Upper lobe of left lung (tissue), 6 donors: ENCODE measurements at regions not wholly inside any gene's neighbourhood (a gene's known extent, or its start where the extent isn't known, plus 50 kb on each side); places are given as distances from the start of the nearest gene placed in this dataset.
A peak's percentile ranks its signal among the peaks of the same experiment; 100 is the strongest.

Experiments used
- ATAC-seq, 2 donors: fragments of 200-7000 bp; cut with Tn5 transposase; one replicate each; pipeline ENCODE4 v1.9.1; 2022; ENCODE audit warnings: mild to moderate bottlenecking in 2 of 2, moderate library complexity in 2 of 2; ENCODE audit not compliant: low FRiP score in 2 of 2
- DNase-seq, 2 donors: peaks; one replicate each; pipeline ENCODE4 v3.0.0-alpha.2; 2019 to 2020
- H3K27ac ChIP-seq, 4 donors: fragments of 200-600 bp; sonication (generic); one replicate each; pipeline ENCODE4 v1.5.1; 2016 to 2019
- H3K27me3 ChIP-seq, 4 donors: fragments of 200-600 bp; sonication (generic); one replicate each; pipeline ENCODE4 v1.5.1; 2017 to 2019
- H3K36me3 ChIP-seq, 4 donors: fragments of 200-600 bp; sonication (generic); one replicate each; pipeline ENCODE4 v1.5.1; 2016 to 2019
- H3K4me1 ChIP-seq, 4 donors: fragments of 200-600 bp; sonication (generic); one replicate each; pipeline ENCODE4 v1.5.1; 2018 to 2019
- H3K4me3 ChIP-seq, 4 donors: fragments of 200-600 bp; sonication (generic); one replicate each; pipeline ENCODE4 v1.5.1; 2017 to 2019; ENCODE audit warnings: mild to moderate bottlenecking in 2 of 4, moderate library complexity in 1 of 4
- H3K9me3 ChIP-seq, 4 donors: fragments of 200-600 bp; sonication (generic); one replicate each; pipeline ENCODE4 v1.5.1; 2018 to 2019
- EP300 ChIP-seq, 4 donors: sonication (generic); formaldehyde crosslinking; IDR thresholded peaks; one replicate each; pipeline ENCODE4 v1.5.1; 2017; ENCODE audit warnings: antibody characterized with exemption in 4 of 4, control low read depth in 2 of 4
- POLR2A ChIP-seq, 4 donors: fragments of 450-650 bp; IDR thresholded peaks; one replicate each; pipeline ENCODE4 v1.5.1; 2016 to 2017; ENCODE audit warnings: antibody characterized with exemption in 4 of 4, mild to moderate bottlenecking in 2 of 4
- POLR2AphosphoS5 ChIP-seq, 2 donors: sonication (generic); formaldehyde crosslinking; IDR thresholded peaks; one replicate each; pipeline ENCODE4 v1.5.1; 2017; ENCODE audit warnings: antibody characterized with exemption in 2 of 2
- WGBS, 2 donors: methylation state at CpG; one replicate each; pipeline ENCODE4 v1.1.5; 2017 to 2018; 5-methylcytosine and 5-hydroxymethylcytosine counted together
- TF ChIP-seq, protein P1 (sequence below), 6 experiments: fragments of 450-650 bp in 4 of 6; fragments of 200-600 bp in 2 of 6; sonication (generic) in 2 of 6; IDR thresholded peaks; one replicate each; pipeline ENCODE4 v1.5.1; 2016 to 2019; ENCODE audit warnings: antibody characterized with exemption in 6 of 6
- donor health status: DM: no; HTN: no; CAD: no; lungs with moderate emphysema.
- donor health status: DM: no; HTN: yes; CAD: no; lungs with severe emphysema.

DNA sequence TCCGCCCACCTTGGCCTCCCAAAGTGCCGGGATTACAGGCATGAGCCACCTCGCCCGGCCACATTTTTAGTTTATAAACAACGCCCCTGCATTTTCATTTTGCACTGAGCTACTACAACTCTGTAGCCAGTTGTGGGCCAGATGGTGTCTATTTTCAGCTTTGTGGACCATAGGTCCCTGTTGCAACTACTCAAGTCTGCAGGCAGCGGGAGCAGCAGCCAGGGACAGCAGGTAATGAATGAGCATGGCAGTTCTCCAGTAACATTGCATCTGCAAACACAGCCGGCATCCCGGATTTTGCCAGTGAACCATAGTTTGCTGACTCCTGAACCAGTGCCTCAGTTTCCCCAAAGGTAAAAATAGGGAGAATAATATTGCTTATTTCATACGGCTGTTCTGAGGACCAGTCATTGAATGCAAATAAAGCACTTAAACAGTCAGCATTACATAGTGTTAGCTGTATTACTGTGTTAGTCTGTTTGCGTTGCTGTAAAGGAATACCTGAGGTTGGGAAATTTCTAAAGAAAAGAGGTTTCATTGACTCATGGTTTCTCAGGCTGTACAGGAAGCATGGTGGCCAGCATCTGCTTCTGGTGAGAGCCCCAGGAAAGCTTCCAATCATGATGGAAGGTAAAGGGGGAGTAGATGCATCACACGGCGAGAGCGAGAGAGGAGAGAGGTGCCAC, 65.5 kb upstream of the SLC45A1 start:
- no peak for ATAC-seq
- DNase-seq: peak in 1 of 2 donors; percentile 43
- 78 to 82% methylated on average over 13 of the region's 13 CpGs for WGBS, 2 donors
- TF ChIP-seq POLR2A (IDR thresholded peaks at IDR 0.05): no peak
- no peak for TF ChIP-seq POLR2AphosphoS5 (IDR thresholded peaks at IDR 0.05)
- TF ChIP-seq EP300 (IDR thresholded peaks at IDR 0.05): no peak
- TF ChIP-seq, protein P1, sequence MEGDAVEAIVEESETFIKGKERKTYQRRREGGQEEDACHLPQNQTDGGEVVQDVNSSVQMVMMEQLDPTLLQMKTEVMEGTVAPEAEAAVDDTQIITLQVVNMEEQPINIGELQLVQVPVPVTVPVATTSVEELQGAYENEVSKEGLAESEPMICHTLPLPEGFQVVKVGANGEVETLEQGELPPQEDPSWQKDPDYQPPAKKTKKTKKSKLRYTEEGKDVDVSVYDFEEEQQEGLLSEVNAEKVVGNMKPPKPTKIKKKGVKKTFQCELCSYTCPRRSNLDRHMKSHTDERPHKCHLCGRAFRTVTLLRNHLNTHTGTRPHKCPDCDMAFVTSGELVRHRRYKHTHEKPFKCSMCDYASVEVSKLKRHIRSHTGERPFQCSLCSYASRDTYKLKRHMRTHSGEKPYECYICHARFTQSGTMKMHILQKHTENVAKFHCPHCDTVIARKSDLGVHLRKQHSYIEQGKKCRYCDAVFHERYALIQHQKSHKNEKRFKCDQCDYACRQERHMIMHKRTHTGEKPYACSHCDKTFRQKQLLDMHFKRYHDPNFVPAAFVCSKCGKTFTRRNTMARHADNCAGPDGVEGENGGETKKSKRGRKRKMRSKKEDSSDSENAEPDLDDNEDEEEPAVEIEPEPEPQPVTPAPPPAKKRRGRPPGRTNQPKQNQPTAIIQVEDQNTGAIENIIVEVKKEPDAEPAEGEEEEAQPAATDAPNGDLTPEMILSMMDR (IDR thresholded peaks at IDR 0.05): no peak
- Histone ChIP-seq H3K4me3 (no peak overlapping the region), H3K9me3 (no peaks in the 10 kb centered on the region), H3K27ac (peak overlapping the region in 3 of 4 donors; percentile 60 to 71 (median 70)), H3K27me3 (no peaks in the 10 kb centered on the region), H3K4me1 (no peaks in the 10 kb centered on the region), H3K36me3 (no peaks in the 10 kb centered on the region)

DNA sequence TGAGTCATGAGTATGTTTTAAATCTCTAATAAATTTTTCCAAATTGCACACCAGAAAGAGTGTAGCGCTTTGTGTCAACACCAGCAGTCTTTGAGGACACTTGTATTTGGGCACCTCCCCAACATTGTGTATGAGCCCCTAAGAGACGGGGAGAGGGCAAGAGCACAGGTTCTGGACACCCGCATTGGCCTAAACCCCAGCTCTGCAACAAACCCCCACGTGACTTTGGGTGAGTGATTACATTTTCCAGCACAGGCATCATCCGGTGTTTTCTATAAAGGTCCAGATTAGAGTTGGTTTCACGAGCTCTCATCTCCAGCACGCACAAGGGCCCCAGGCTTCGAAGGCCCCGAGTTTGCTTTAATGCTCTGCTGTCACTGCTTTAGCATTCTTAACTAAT, 66.3 kb upstream of the SLC45A1 start:
- H3K36me3 ChIP-seq: no peaks in the 10 kb centered on the region
- peak; percentile 49 to 80 for ATAC-seq

DNA sequence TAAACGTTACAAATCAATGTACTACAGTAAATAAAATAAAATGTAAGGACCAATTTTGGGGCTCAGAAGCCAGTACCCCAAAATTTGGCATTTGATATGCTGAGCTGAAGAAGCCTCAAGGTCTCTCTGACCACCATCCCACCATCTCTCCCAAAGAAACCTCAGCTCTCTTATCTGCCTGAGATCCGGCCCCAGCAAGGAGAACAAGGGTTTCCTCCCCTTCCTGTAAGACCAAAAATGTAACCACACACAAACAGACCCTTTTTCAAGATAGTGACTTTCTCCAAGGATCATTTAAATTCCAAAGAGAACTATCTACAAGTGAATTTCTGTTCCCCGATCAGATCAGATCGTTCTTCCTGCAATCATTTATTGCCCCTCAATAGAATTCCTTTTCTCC, 68.1 kb upstream of the SLC45A1 start:
- Histone ChIP-seq H3K4me3 (no peak overlapping the region), H3K36me3 (no peaks in the 10 kb centered on the region), H3K9me3 (no peaks in the 10 kb centered on the region), H3K27me3 (no peaks in the 10 kb centered on the region), H3K27ac (no peak overlapping the region), H3K4me1 (no peaks in the 10 kb centered on the region)
- 44 to 58% methylated on average over 4 of the region's 4 CpGs for WGBS, 2 donors
- ATAC-seq (no peak), DNase-seq (no peak)
- no peak for TF ChIP-seq EP300 (IDR thresholded peaks at IDR 0.05)
- no peak for TF ChIP-seq POLR2A (IDR thresholded peaks at IDR 0.05)
- TF ChIP-seq, protein P1 (IDR thresholded peaks at IDR 0.05): no peak
- no peak for TF ChIP-seq POLR2AphosphoS5 (IDR thresholded peaks at IDR 0.05)

More for the DNA sequence above, 66.3 kb upstream of the SLC45A1 start:
- Histone ChIP-seq H3K4me1 (no peaks in the 10 kb centered on the region), H3K27me3 (no peaks in the 10 kb centered on the region), H3K4me3 (no peak overlapping the region), H3K9me3 (no peaks in the 10 kb centered on the region), H3K27ac (peak overlapping the region; percentile 60 to 72 (median 66))
- WGBS, 2 donors: 62 to 77% methylated on average over 9 of the region's 9 CpGs
- DNase-seq: peak in 1 of 2 donors; percentile 86
- TF ChIP-seq POLR2AphosphoS5 (IDR thresholded peaks at IDR 0.05) (peak in 1 of 2 donors; percentile 26), EP300 (IDR thresholded peaks at IDR 0.05) (peak in 1 of 4 donors; percentile 60), POLR2A (IDR thresholded peaks at IDR 0.05) (peak in 1 of 4 donors; percentile 41)
- TF ChIP-seq, protein P1 (IDR thresholded peaks at IDR 0.05): no peak

DNA sequence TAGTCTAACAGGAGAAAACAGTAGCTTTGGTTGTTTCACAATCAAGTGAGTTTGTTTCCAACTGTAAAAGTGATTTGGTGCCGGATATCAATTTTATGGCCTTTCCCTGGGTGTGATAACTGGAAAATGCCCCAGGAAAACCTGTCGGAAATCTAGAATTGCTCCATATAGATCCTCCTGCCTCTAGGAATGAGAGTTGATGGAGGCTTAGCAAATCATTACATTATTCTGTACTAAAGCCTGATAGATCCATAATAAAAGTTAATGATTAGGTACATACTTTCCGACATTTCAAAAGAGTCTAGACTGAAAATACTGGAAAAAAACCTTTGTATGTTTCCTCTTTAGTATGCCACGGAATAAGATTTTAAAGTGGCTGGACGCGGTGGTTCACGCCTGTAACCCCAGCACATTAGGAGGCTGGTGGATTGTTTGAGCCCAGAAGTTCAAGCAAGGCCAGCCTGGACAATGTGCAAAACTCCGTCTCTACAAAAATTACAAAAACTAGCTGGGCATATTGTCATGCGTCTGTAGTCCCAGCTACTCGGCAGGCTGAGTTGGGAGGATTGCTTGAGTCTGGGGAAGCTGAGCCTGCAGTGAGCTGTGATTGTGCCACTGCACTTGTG, 70.0 kb upstream of the SLC45A1 start:
- Histone ChIP-seq H3K4me1 (no peaks in the 10 kb centered on the region), H3K36me3 (no peaks in the 10 kb centered on the region), H3K4me3 (no peak overlapping the region), H3K9me3 (no peaks in the 10 kb centered on the region), H3K27me3 (no peaks in the 10 kb centered on the region), H3K27ac (no peak overlapping the region)
- WGBS, 2 donors: 84 to 91% methylated on average over 10 of the region's 10 CpGs
- no peak for ATAC-seq
- no peak for DNase-seq
- TF ChIP-seq EP300 (IDR thresholded peaks at IDR 0.05): no peak
- TF ChIP-seq POLR2A (IDR thresholded peaks at IDR 0.05): no peak

DNA sequence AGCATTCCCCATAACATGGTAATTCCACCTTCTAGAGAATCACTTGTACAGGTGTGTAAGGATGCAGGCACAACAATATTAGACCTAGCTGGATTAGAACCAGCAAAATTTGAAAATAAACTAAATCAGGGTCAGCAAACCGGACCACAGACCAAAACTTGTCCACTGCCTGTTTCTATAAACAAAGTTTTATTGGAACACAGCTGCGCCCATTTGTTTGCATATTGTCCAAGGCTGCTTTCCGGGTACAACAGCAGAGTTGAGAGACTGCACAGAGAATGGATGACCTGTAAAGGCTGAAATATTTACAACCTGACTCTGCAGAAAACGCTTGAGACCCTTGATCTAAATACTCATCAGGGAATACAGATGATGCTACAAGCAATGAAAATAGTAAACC, 73.6 kb upstream of the SLC45A1 start:
- no peaks in the 10 kb centered on the region for H3K27me3 ChIP-seq
- no peaks in the 10 kb centered on the region for H3K36me3 ChIP-seq
- 79 to 90% methylated on average over 4 of the region's 4 CpGs for WGBS, 2 donors
- ATAC-seq (no peak), DNase-seq (no peak)
- no peaks in the 10 kb centered on the region for H3K9me3 ChIP-seq
- H3K4me3 ChIP-seq: no peak overlapping the region
- TF ChIP-seq, protein P1 (IDR thresholded peaks at IDR 0.05): no peak
- TF ChIP-seq POLR2AphosphoS5 (IDR thresholded peaks at IDR 0.05) (no peak), EP300 (IDR thresholded peaks at IDR 0.05) (no peak), POLR2A (IDR thresholded peaks at IDR 0.05) (no peak)
- H3K27ac ChIP-seq: no peak overlapping the region
- H3K4me1 ChIP-seq: peaks cover 0 to 9% (median 4%) of the 10 kb centered on the region in 4 donors
